ENCODE measurements at regions not wholly inside any gene's neighbourhood (a gene's known extent, or its start where the extent isn't known, plus 50 kb on each side); places are given as distances from the start of the nearest gene placed in this dataset.

DNA sequence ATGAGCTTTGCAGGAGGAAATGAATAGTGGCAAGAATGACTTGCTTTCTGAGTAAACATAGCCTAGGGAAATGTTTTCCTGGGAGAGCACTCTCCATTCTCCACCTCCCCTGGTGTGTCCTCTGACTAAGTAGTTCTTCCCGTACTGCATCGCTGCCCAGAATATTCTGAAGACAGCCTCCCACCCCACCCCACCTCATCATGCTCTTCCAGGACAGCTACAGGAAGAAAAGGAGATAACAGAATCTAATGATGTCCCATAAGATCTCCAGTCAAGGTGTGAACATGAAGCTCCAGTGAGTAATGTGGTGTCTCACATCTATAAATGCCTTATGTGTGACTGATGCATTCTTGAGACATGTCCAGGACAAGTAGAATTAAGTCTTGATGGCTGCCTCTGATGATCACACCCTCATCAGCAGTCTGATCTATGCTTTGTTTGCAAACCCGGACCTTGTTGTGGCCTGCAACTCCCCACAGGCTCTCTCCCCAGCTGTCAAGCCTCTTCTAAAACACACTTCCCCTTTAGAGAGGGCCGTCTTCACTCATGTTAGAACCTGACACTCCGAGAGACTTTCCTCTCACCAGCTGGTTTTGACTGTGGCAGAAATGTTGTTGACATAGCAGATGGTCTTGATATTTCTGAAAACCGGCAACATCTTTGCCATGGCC lies 183.0 kb downstream of the CYYR1 start:
- no peak for TF ChIP-seq TARDBP (IDR thresholded peaks at IDR 0.05)
- TF ChIP-seq SP1 (IDR thresholded peaks at IDR 0.05), result no peak
- TF ChIP-seq PKNOX1 (IDR thresholded peaks at IDR 0.05), result no peak
- TF ChIP-seq SUZ12 (IDR thresholded peaks at IDR 0.05), result no peak
- TF ChIP-seq BHLHE40 (IDR thresholded peaks at IDR 0.05; ENCODE audit: borderline replicate concordance), result no peak
- no peak for TF ChIP-seq FOXK2 (IDR thresholded peaks at IDR 0.05)
- no peak for TF ChIP-seq FOXA1 (IDR thresholded peaks at IDR 0.05)
